ENCODE measurements at regions not wholly inside any gene's neighbourhood (a gene's known extent, or its start where the extent isn't known, plus 50 kb on each side); places are given as distances from the start of the nearest gene placed in this dataset.

GRCh38 chr3:117305681-117306080, 596.1 kb downstream of the TUSC7 start:
- ChIA-PET CTCF (no interaction called here), POLR2A (no interaction called here)
- Histone ChIP-seq H3K4me3 (ENCODE audit: low read length) (no peak overlapping the region), H3K27ac (ENCODE audit: low read depth, low read length) (no peak overlapping the region), H3K36me3 (ENCODE audit: insufficient read depth, low read length) (no peaks in the 10 kb centered on the region), H3K9me3 (ENCODE audit: low read length) (no peaks in the 10 kb centered on the region), H3K27me3 (ENCODE audit: insufficient read depth, low read length, poor library complexity, severe bottlenecking) (no peaks in the 10 kb centered on the region), H3K4me1 (ENCODE audit: insufficient read depth, low read length) (no peaks in the 10 kb centered on the region)
- Mint-ChIP-seq H3K36me3 (no peaks in the 10 kb centered on the region), H3K27me3 (no peaks in the 10 kb centered on the region), H3K4me1 (no peaks in the 10 kb centered on the region), H3K4me3 (no peak overlapping the region), H3K27ac (no peak overlapping the region), H3K9me3 (peaks cover 2 to 11% (median 3%) of the 10 kb centered on the region in 5 donors)
- no peak for DNase-seq

GRCh38 chr3:117306299-117306698, 596.7 kb downstream of the TUSC7 start:
- no peak for DNase-seq
- Histone ChIP-seq H3K4me1 (ENCODE audit: insufficient read depth, low read length) (no peaks in the 10 kb centered on the region), H3K27ac (ENCODE audit: low read depth, low read length) (no peak overlapping the region), H3K27me3 (ENCODE audit: insufficient read depth, low read length, poor library complexity, severe bottlenecking) (no peaks in the 10 kb centered on the region), H3K36me3 (ENCODE audit: insufficient read depth, low read length) (no peaks in the 10 kb centered on the region), H3K4me3 (ENCODE audit: low read length) (no peak overlapping the region), H3K9me3 (ENCODE audit: low read length) (no peaks in the 10 kb centered on the region)
- ChIA-PET POLR2A (no interaction called here), CTCF (no interaction called here)
- Mint-ChIP-seq H3K27ac (no peak overlapping the region), H3K9me3 (peaks cover 2 to 16% (median 3%) of the 10 kb centered on the region in 5 donors), H3K36me3 (no peaks in the 10 kb centered on the region), H3K27me3 (no peaks in the 10 kb centered on the region), H3K4me1 (no peaks in the 10 kb centered on the region), H3K4me3 (no peak overlapping the region)

GRCh38 chr3:117308353-117308752, 598.8 kb downstream of the TUSC7 start:
- POLR2A ChIA-PET = no interaction called here
- H3K4me3 ChIP-seq (ENCODE audit: low read length) = no peak overlapping the region
- no peak overlapping the region for H3K4me3 Mint-ChIP-seq
- DNase-seq = no peak
- no peak overlapping the region for H3K27ac Mint-ChIP-seq
- CTCF ChIA-PET = no interaction called here
- no peaks in the 10 kb centered on the region for H3K36me3 ChIP-seq (ENCODE audit: insufficient read depth, low read length)
- H3K4me1 ChIP-seq (ENCODE audit: insufficient read depth, low read length) = no peaks in the 10 kb centered on the region
- H3K27me3 ChIP-seq (ENCODE audit: insufficient read depth, low read length, poor library complexity, severe bottlenecking) = no peaks in the 10 kb centered on the region
- H3K36me3 Mint-ChIP-seq = no peaks in the 10 kb centered on the region
- no peaks in the 10 kb centered on the region for H3K9me3 ChIP-seq (ENCODE audit: low read length)
- H3K27me3 Mint-ChIP-seq = no peaks in the 10 kb centered on the region
- no peaks in the 10 kb centered on the region for H3K4me1 Mint-ChIP-seq
- no peak overlapping the region for H3K27ac ChIP-seq (ENCODE audit: low read depth, low read length)
- peaks cover 2 to 19% (median 3%) of the 10 kb centered on the region in 5 donors for H3K9me3 Mint-ChIP-seq

- Mint-ChIP-seq H3K4me3 (no peak overlapping the region), H3K27ac (no peak overlapping the region), H3K4me1 (no peaks in the 10 kb centered on the region), H3K27me3 (no peaks in the 10 kb centered on the region), H3K9me3 (peaks cover 2 to 20% (median 3%) of the 10 kb centered on the region in 5 donors), H3K36me3 (no peaks in the 10 kb centered on the region)
- no peaks in the 10 kb centered on the region for H3K4me1 ChIP-seq (ENCODE audit: insufficient read depth, low read length)
- DNase-seq = no peak
- no peaks in the 10 kb centered on the region for H3K27me3 ChIP-seq (ENCODE audit: insufficient read depth, low read length, poor library complexity, severe bottlenecking)
- H3K36me3 ChIP-seq (ENCODE audit: insufficient read depth, low read length) = no peaks in the 10 kb centered on the region
- H3K4me3 ChIP-seq (ENCODE audit: low read length) = no peak overlapping the region
- POLR2A ChIA-PET = no interaction called here
- H3K27ac ChIP-seq (ENCODE audit: low read depth, low read length) = no peak overlapping the region
- CTCF ChIA-PET = no interaction called here
- no peaks in the 10 kb centered on the region for H3K9me3 ChIP-seq (ENCODE audit: low read length)
Observed at GRCh38 chr3:117308756-117309155, 599.2 kb downstream of the TUSC7 start.

GRCh38 chr3:117310536-117310935, 601.0 kb downstream of the TUSC7 start:
- Histone ChIP-seq H3K9me3 (ENCODE audit: low read length) (no peaks in the 10 kb centered on the region), H3K4me1 (ENCODE audit: insufficient read depth, low read length) (no peaks in the 10 kb centered on the region), H3K36me3 (ENCODE audit: insufficient read depth, low read length) (no peaks in the 10 kb centered on the region), H3K27ac (ENCODE audit: low read depth, low read length) (no peak overlapping the region), H3K4me3 (ENCODE audit: low read length) (no peak overlapping the region), H3K27me3 (ENCODE audit: insufficient read depth, low read length, poor library complexity, severe bottlenecking) (no peaks in the 10 kb centered on the region)
- no peaks in the 10 kb centered on the region for H3K4me1 Mint-ChIP-seq
- H3K4me3 Mint-ChIP-seq = no peak overlapping the region
- no peaks in the 10 kb centered on the region for H3K36me3 Mint-ChIP-seq
- no peaks in the 10 kb centered on the region for H3K27me3 Mint-ChIP-seq
- no peak for DNase-seq
- H3K27ac Mint-ChIP-seq = no peak overlapping the region
- ChIA-PET POLR2A (no interaction called here), CTCF (no interaction called here)
- H3K9me3 Mint-ChIP-seq = peaks cover 2 to 23% (median 7%) of the 10 kb centered on the region in 5 donors

- DNase-seq = no peak
- H3K4me3 ChIP-seq (ENCODE audit: low read length) = no peak overlapping the region
- no peaks in the 10 kb centered on the region for H3K9me3 ChIP-seq (ENCODE audit: low read length)
- no peaks in the 10 kb centered on the region for H3K27me3 ChIP-seq (ENCODE audit: insufficient read depth, low read length, poor library complexity, severe bottlenecking)
- no peak overlapping the region for H3K27ac ChIP-seq (ENCODE audit: low read depth, low read length)
- POLR2A ChIA-PET = no interaction called here
- no peaks in the 10 kb centered on the region for H3K36me3 ChIP-seq (ENCODE audit: insufficient read depth, low read length)
- Mint-ChIP-seq H3K4me1 (no peaks in the 10 kb centered on the region), H3K4me3 (no peak overlapping the region), H3K36me3 (no peaks in the 10 kb centered on the region), H3K9me3 (peaks cover under 1 to 38% (median 6%) of the 10 kb centered on the region in 5 donors), H3K27ac (no peak overlapping the region), H3K27me3 (no peaks in the 10 kb centered on the region)
- CTCF ChIA-PET = no interaction called here
- no peaks in the 10 kb centered on the region for H3K4me1 ChIP-seq (ENCODE audit: insufficient read depth, low read length)
Observed at GRCh38 chr3:117314441-117315150, 605.0 kb downstream of the TUSC7 start.

- Mint-ChIP-seq H3K4me3 (no peak overlapping the region), H3K27ac (no peak overlapping the region), H3K4me1 (no peaks in the 10 kb centered on the region), H3K27me3 (peaks cover 0 to 1% of the 10 kb centered on the region in 2 donors), H3K36me3 (no peaks in the 10 kb centered on the region), H3K9me3 (peaks cover 0 to 32% (median 4%) of the 10 kb centered on the region in 5 donors)
- Histone ChIP-seq H3K27ac (ENCODE audit: low read depth, low read length) (no peak overlapping the region), H3K4me1 (ENCODE audit: insufficient read depth, low read length) (no peaks in the 10 kb centered on the region), H3K4me3 (ENCODE audit: low read length) (no peak overlapping the region), H3K9me3 (ENCODE audit: low read length) (no peaks in the 10 kb centered on the region), H3K36me3 (ENCODE audit: insufficient read depth, low read length) (no peaks in the 10 kb centered on the region), H3K27me3 (ENCODE audit: insufficient read depth, low read length, poor library complexity, severe bottlenecking) (no peaks in the 10 kb centered on the region)
- CTCF ChIA-PET = no interaction called here
- POLR2A ChIA-PET = no interaction called here
- no peak for DNase-seq
Observed at GRCh38 chr3:117322866-117323265, 613.3 kb downstream of the TUSC7 start.

GRCh38 chr3:117346901-117347300, 637.3 kb downstream of the TUSC7 start:
- no peaks in the 10 kb centered on the region for H3K27me3 ChIP-seq (ENCODE audit: insufficient read depth, low read length, poor library complexity, severe bottlenecking)
- no peaks in the 10 kb centered on the region for H3K9me3 ChIP-seq (ENCODE audit: low read length)
- no peaks in the 10 kb centered on the region for H3K36me3 Mint-ChIP-seq
- no peak for DNase-seq
- H3K4me3 ChIP-seq (ENCODE audit: low read length) = no peak overlapping the region
- peaks cover 4 to 27% (median 7%) of the 10 kb centered on the region in 5 donors for H3K9me3 Mint-ChIP-seq
- ChIA-PET CTCF (no interaction called here), POLR2A (no interaction called here)
- H3K4me3 Mint-ChIP-seq = no peak overlapping the region
- H3K27ac ChIP-seq (ENCODE audit: low read depth, low read length) = no peak overlapping the region
- no peaks in the 10 kb centered on the region for H3K4me1 ChIP-seq (ENCODE audit: insufficient read depth, low read length)
- no peaks in the 10 kb centered on the region for H3K36me3 ChIP-seq (ENCODE audit: insufficient read depth, low read length)
- no peaks in the 10 kb centered on the region for H3K4me1 Mint-ChIP-seq
- H3K27me3 Mint-ChIP-seq = peaks cover 0 to 1% of the 10 kb centered on the region in 2 donors
- no peak overlapping the region for H3K27ac Mint-ChIP-seq

Measured in CD8-positive, alpha-beta memory T cell (primary cell).